HG03565 (cell line): ENCODE measurements at regions not wholly inside any gene's neighbourhood (a gene's known extent, or its start where the extent isn't known, plus 50 kb on each side); places are given as distances from the start of the nearest gene placed in this dataset.

Experiments used
- ATAC-seq: cut with Tn5 transposase; IDR thresholded peaks from one replicate; pipeline ENCODE4 v1.9.1; 2021; ENCODE audit warnings: mild to moderate bottlenecking, moderate library complexity; ENCODE audit not compliant: unreplicated experiment

DNA sequence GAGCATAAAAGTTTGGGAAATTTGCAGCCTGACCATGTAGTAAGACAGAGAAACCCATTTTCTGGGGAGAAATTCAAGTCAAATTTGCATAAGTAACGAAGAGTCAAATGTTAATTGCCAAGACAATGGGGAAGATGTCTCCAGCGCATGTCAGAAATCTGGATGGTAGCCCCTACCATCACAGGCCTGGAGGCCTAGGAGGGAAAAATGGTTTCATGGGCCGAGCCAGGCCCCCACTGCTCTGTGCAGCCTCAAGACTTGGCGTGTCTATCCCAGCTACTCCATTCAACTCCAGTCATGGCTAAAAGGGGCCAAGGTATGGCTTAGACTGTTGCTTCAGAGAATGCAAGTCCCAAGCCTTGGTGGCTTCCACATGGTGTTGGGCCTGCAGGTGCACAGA is 269.8 kb downstream of the RFC3 start:
- no peak for ATAC-seq

DNA sequence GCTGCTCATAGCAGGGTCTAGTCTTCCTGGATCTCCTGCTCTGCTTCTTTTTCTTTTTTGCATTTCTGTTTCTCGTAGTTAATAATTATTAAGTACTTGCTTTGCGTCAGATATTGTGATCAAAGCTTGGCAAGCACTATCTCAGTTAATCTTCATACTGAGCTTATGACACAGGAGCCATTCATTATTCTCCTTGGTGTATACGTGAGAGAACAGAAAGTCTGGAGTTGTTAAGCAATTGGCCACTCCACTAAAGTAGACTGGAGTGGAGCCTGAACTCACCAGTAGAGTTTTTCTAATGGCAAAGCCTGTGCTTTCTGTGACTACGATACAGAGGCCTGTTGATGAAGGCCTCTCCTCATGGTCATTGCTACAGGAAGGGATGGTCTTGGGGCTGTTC is 285.9 kb downstream of the RFC3 start:
- ATAC-seq: no peak

DNA sequence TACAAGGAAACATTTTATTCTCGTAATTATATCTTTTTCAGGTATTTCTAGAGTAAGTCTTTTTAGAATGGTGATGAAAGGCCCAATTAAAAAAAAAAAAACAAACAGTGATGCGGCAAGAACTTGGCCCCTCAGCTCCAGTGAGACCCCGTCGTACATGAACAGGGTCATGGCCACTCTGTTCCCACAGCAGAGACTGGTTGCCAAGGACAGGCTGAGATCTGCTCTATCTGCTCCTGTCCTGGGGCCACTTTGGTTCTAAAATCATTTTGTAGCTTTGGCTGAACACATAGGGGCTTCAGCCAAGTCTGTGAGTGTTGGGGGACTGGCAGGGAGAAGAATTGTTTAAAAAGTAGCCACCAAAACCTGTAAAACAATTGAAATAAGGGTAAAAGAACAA is 286.9 kb downstream of the RFC3 start:
- ATAC-seq: no peak

DNA sequence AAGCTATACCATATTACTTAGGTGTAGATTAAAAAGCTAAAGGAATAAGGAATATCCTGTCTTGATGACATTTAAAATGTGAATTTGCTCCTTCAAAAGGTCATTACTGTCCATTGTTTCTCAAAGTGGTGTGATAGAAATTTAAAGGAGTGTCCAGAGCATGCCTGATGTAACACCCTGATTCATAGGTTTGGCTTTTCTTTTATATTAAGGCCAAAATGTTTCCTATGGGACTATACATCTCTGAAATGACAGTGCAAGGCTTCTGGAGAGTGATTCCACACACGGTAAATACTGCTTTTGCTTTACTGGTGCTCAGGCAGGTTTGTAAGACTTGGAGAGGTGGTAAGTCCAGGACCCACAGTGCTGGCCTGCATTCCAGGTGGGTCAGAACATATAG is 289.9 kb downstream of the RFC3 start:
- ATAC-seq: no peak

DNA sequence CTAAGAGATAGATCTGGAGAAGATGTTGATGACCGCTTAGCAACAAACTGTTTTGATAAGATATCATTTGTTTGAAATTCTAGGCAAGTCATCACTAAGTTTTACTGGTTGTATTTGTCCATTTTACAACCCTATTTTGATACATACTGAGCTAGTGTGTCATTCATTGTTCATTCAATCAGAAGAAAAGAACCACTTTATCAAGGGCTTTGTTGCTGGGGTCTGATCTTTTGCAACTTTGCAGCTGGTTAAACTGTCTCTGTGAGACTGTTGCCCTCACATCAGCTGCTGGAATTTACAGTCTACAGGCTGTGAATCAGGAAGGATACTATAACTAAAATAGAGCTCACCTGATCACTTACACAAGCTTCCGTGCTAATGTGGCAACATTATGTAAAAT is 290.5 kb downstream of the RFC3 start:
- ATAC-seq: no peak

DNA sequence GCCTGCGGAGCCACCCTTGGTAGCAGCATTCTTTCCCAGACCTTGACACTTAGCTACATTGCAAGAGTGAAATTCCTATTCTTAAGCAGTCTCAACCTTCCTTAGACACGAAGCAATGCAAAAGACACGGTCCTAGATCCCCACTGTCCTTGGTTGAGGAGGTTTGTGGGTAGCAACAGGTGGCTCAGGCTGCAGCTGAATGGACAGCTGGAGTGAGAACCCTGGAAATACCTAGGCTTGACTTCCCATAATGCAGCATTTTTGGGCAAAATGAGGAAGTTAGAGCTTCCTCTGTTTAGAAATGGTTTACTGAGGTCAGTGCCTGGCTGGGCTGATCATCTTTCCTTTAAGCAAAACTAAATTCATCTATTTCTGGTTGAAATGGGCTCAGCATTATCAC is 296.6 kb downstream of the RFC3 start:
- no peak for ATAC-seq

DNA sequence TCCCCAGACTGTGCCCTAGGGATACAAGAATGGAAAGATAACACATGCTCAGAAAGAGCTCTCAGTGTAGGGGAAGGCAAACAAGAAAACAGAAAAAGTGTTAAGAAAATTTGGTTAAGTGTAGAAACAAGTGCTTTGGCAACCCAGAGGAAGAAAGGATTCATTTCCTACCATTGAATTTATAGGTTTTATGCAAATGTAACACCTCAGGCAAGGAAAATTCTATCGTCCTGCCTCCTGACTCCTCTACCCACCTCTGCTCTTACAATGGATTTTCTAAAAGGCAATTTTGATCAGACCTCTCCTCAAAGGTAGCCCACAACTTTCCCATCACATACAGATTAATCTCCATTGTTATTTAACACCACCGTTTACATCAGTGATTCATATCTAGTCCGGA is 298.7 kb downstream of the RFC3 start:
- ATAC-seq: no peak

DNA sequence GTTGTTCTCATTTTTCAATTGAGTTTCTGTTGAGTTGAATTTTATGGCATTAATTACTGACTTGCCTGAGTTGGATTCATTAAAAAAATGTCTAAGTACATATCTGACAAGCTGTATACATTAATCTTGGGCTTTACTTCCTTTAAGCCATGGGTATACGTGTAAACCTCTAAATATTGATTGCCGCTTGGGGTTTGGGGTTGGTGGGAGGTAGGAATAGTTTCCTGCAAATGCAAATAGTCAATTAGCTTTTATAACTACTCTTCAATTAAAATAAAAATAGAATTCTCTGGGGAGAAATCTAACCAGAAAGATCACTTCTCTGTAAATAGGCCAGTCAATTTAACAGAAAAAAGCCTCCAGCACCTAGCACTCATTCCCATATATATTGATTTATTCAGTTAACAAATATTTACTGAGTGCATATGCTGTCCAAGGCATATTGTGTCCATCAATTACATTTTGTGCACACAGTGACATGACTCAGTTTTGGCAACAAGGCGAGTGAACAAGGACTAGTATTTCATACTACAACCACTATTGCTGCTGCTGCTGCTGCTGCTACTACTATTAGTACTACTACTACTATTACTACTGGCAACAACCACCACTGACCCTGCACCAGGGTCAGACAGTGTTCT is 306.8 kb downstream of the RFC3 start:
- no peak for ATAC-seq

DNA sequence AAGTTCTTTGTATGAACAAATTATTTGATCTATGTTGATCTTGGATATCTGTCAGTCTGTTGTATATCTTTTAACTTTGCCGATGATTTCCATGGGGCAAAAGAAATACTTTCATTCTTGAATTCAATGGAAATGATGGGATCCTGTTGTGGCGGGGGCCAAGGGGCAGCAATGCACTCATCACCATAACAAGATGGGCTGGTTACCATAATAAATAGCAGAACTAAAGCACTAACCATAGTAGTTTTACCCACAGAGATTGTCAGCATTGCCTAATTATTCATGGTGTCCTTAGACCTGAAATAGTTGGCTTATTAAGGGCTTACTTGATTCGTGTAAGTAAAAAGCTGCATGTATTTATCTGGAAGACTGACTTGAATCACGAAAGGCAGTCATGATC is 309.6 kb downstream of the RFC3 start:
- ATAC-seq: no peak

DNA sequence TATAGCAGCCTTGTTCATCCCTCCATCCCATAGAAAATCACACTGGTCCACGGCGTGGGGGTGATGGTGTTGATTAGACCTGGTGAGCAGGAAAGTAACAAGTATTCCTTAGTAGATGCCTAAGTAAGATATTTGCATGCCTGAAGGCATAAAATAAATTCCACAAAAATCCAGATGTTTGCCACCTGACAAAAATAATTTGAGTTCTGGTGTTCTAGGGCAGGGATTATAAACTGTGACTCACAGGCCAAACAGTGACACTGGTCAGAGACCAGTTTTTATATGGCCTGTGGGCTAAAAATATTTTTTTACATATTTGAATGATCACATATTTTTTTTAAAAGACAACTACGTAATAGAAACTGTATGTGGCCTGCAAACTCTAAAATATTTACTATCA is 310.7 kb downstream of the RFC3 start:
- ATAC-seq: no peak

DNA sequence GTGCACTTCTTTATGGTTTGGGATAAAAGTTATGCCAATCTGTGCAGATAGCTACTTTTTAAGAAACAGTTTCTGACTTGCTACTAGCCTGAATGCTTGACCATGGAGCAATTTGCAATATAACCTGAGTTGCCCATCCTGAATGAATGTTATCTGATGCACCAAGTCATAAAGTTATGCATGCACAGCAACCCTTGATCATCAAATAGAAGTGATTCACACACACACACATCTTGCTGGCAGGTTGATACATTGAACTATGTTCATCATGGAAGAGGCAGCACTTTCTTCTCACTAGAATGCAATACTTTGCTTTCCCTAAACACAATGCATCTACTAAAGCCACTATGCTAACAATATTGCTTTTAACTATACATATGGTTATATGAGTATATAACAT is 311.5 kb downstream of the RFC3 start:
- no peak for ATAC-seq

DNA sequence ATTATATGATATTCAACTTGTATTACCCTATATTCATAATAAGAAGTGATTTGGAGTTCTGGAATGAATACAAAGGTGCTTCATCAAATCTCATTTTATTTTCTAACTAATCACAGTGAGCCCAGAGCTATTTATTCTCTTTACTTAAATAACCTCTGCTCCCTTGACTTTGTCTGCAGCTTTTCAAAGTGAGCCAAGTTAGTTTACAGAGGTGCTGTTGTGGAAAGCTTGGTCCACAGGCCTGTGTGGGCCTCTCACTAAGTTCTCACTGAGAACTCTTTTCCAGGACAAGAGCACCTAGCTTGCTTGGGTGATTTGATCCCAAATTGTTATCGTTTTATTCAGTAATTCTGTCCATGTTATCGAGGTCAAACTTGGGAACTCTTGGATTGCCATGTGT is 319.3 kb downstream of the RFC3 start:
- ATAC-seq: no peak

DNA sequence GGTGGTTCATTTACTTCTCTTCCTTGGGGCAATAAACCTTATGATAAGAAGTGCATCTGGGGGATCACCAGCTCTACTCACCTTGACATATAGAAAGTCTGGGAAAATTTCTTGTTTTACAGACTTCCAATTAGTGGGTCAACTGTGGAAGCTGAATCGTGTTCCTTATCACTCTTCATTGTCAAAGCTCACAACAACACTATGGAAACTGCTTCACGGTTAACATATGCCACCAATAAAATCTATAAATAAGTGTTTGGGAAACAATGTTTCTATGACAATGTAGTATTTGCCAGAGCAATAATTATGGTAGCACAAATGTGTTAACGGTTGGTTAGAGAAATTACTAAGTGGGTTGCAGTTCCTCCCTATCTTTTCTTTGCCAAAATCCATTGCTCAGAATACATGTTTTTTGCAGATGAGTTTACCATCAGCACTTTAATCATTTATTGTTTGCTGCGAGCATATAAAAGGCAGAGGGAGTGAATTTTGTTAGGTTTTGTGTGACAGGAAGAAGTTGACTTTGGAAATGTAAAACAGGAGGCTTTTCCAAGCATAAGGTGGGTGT is 321.8 kb downstream of the RFC3 start:
- ATAC-seq: no peak

DNA sequence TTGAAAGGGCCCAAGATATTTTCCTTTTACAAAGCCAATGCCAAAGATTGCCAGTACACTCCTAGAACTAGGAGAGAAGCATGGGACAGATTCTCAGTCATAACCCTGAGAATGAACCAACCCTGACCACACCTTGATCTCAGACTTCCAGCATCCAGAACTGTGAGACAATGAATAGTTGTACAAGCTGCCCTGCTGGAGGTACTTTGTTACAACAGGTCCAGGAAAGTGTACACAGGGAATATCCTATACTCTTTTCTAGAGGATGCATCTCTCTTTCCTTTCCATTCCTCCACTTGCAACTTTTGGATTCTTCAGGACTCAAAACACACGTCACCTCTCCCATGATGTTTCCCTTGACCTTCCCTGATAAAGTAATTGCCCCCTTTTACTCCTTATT is 325.7 kb downstream of the RFC3 start:
- ATAC-seq: no peak

DNA sequence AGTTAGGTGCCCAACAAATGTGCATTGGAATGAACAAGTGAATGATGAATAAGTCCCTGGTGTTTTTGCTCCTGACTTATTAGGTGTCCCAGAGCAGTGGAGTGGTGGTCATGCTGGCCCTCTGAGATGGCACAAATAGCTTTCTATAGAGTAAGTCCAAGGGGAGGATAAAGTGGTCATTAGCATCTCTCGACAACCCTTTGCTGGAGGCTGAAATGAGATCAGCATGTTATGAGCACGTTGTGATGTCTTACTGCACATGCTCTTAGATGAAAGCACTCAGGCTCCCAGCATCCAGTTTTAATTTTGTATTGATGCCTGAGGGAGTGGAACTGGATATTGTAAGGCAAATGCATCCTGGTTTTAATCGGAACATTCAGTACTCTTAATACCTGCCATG is 326.2 kb downstream of the RFC3 start:
- no peak for ATAC-seq

DNA sequence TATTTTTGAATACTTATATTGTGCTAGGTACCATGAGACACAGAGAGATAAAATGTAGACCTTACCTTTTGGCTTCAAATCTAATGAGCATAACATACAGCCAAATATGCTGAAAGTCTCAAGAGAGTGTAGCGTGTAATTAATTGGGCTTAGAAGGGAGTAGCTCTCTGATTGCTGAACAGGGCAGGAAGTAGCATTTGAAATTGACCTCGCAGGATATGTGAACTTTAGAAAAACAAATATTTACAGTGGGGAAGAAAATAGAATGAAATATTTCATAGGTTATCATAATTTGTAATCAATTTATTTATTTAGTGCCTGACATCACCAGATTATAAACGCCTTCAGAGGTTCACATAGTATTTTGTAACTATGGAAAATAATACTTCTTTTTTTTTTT is 327.1 kb downstream of the RFC3 start:
- no peak for ATAC-seq

DNA sequence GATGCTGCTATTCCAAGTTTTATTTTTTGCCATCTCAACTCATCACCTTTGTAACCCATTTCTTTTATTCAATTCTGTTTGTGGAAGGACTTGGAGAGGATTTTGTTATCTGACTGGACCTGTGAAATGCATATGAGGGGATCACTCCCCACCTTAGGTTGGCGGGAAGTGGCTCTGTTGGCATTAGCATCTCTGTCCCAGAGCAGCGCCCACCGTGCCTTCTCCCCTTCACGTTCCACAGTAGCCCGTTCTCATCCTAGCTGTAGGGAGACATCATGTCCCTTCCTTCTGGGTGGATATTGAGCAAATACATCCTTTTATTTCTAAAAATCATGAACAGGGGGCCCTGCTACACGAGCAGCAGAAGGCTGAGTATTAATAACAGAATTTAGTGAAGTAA is 330.4 kb downstream of the RFC3 start:
- no peak for ATAC-seq

DNA sequence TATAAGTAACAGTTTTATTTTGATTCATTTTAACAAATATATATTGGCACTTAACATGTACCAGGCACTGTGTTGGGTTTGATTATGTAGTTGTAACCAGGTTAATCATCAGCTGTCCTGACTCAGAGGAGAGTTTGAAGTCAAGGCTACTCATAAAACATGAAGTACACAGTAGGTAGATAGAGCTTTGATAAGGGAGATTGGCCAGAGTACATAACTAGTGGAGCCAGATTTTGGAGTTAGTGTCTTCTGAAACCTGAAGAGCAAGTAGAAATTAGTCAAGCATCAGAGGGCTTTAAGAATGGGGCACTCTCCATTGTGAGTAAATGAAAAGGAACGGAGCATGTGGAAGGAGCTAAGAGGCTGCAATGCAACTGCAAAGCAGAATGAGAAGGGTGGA is 333.9 kb downstream of the RFC3 start:
- no peak for ATAC-seq

DNA sequence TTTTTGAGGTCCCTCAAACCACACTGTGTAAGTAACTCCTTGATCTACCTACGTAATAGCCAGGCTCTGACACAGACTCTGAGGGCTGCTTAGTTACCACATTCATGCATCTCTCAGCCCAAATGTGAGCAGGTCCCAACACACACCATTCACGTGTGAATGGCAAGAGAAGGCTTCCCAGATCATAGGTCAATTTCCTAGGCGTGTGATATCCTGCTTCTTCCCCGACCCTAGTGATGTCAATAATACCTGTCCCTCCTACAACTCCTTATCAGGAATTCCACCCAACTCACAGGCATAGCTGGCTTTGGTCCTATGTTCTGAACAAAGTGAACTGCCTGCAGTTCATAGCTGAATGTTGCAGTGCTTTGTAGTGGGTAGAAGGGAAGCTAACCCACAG is 334.5 kb downstream of the RFC3 start:
- ATAC-seq: no peak

DNA sequence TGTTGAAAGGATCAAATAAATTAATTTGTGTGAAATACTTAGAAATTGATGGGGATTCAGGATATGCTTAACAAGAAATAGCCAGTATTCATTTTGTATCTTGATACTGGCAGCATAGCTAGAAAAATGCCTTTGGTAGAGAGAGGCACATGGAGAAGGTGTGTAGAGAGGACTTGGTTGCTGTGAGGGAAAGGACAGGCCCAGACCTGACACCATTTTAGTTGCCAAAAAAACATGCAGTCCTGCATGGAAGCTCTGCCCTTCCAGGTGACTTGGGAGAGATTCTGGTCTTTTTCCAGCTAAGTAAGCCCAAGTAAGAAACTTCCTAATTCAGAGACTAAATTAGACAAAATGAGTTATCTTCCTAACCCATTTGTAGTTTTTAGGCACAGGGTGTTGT is 335.0 kb downstream of the RFC3 start:
- no peak for ATAC-seq

DNA sequence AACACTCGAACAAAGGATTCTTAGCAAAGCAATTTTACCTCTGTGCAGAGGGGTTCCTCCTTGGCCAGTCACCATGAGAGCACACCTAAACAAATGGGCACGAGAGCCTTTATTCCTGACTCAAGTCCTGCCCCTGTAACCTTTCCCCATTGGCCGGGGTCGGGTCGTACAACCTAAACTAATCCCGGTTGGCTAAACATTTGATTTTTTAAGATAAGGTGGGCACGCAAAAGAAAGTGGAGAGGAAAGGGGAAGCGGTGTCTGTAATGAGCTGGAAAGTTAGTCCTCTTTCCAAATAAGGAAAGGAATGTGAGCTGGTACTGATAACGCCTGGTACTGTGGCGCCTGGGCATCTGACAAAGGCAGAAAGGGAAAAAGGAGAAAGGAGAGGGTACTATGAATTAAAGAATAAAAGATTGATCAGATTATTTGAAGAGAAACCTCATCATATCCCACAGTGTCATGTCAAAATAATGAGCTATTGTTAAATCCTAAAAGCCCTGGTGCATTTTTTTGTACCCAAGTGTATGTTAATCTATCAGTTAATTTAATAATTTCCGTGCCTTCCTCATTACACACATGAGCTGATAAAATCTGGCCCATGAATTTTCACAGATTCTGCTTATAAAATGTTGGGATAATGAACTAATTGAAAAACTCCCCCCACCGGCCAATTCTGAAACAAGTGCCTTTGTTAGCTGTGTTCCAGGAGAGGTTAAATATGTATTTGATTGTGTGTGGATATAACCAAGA is 335.7 kb downstream of the RFC3 start:
- ATAC-seq: no peak

DNA sequence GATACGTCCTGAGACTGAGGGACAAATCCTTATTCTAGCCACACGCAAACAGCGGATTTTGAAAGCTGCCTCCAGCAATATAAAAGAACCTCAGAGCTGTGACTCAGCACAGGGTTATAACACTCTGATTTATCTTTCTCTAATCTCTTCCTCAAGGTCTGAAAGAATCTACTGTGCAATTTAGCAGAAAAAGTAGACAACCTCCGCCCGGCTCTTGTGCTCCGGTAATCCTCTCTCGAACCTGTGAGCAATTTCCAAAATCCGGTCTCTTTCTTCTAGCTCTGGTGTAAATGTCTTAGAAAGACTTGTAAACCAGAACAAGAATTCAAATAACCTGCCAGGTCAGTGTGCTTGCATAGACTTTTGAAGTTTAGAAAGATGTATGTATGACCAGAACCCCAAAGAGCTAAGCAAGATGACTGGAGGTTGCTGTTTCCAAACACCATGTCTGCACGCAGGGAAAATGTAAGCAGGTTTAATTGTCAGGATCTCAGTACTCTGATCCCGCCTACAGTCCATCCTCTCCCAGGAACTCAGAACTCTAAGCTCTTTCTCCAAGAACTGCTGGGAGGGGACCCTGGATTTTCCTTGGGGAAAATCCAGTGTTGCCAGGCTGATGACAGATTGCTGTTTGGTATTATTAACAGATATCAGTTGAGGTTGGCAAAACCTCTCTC is 338.1 kb downstream of the RFC3 start:
- ATAC-seq: no peak
